ENCODE measurements at regions not wholly inside any gene's neighbourhood (a gene's known extent, or its start where the extent isn't known, plus 50 kb on each side); places are given as distances from the start of the nearest gene placed in this dataset.

GRCh38 chr4:157896726-157897125 lies 276.1 kb downstream of the GASK1B start:
- TF ChIP-seq, protein P1, sequence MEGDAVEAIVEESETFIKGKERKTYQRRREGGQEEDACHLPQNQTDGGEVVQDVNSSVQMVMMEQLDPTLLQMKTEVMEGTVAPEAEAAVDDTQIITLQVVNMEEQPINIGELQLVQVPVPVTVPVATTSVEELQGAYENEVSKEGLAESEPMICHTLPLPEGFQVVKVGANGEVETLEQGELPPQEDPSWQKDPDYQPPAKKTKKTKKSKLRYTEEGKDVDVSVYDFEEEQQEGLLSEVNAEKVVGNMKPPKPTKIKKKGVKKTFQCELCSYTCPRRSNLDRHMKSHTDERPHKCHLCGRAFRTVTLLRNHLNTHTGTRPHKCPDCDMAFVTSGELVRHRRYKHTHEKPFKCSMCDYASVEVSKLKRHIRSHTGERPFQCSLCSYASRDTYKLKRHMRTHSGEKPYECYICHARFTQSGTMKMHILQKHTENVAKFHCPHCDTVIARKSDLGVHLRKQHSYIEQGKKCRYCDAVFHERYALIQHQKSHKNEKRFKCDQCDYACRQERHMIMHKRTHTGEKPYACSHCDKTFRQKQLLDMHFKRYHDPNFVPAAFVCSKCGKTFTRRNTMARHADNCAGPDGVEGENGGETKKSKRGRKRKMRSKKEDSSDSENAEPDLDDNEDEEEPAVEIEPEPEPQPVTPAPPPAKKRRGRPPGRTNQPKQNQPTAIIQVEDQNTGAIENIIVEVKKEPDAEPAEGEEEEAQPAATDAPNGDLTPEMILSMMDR (IDR thresholded peaks at IDR 0.05; ENCODE audit: insufficient read depth, low read length, severe bottlenecking): no peak
- no peak for FAIRE-seq

GRCh38 chr4:157895205-157895604 lies 277.6 kb downstream of the GASK1B start:
- Histone ChIP-seq H3K27me3 (ENCODE audit: control insufficient read depth, insufficient read depth, low read length) (no peaks in the 10 kb centered on the region), H3K4me3 (ENCODE audit: low read depth, low read length) (no peak overlapping the region), H3K36me3 (ENCODE audit: control insufficient read depth, insufficient read depth, low read length) (no peaks in the 10 kb centered on the region)
- no peak for FAIRE-seq
- TF ChIP-seq, protein P1 (IDR thresholded peaks at IDR 0.05; ENCODE audit: insufficient read depth, low read length, severe bottlenecking): no peak
- no peak for DNase-seq (ENCODE audit: low read depth)

More at GRCh38 chr4:157896726-157897125, 276.1 kb downstream of the GASK1B start:
- Histone ChIP-seq H3K36me3 (ENCODE audit: control insufficient read depth, insufficient read depth, low read length) (no peaks in the 10 kb centered on the region), H3K27me3 (ENCODE audit: control insufficient read depth, insufficient read depth, low read length) (no peaks in the 10 kb centered on the region), H3K4me3 (ENCODE audit: low read depth, low read length) (no peak overlapping the region)
- DNase-seq (ENCODE audit: low read depth): no peak

GRCh38 chr4:157889788-157890187 lies 283.0 kb downstream of the GASK1B start:
- Histone ChIP-seq H3K27me3 (ENCODE audit: control insufficient read depth, insufficient read depth, low read length) (no peaks in the 10 kb centered on the region), H3K36me3 (ENCODE audit: control insufficient read depth, insufficient read depth, low read length) (no peaks in the 10 kb centered on the region), H3K4me3 (ENCODE audit: low read depth, low read length) (no peak overlapping the region)
- TF ChIP-seq, protein P1 (IDR thresholded peaks at IDR 0.05; ENCODE audit: insufficient read depth, low read length, severe bottlenecking): no peak
- DNase-seq (ENCODE audit: low read depth) (no peak), FAIRE-seq (no peak)

DNA sequence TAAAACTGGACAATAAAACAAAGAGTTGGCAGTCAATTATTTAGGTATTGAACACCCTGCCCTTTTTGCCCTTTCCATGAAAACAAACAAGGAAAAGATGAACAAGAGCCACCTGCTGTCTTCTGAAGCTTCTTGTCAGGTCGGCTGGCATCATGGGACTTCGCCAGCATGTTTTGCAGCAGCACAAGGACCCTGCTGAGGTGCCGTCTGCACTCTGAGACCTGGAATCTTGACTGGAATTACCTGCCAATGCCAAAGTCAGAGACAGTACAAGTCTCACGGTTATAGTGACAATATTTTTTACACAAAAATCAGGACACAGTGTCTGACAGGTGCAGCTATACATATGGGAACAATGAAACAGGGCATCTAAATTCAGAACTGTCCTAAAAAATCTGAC lies 284.5 kb downstream of the GASK1B start:
- Histone ChIP-seq H3K36me3 (ENCODE audit: control insufficient read depth, insufficient read depth, low read length) (no peaks in the 10 kb centered on the region), H3K27me3 (ENCODE audit: control insufficient read depth, insufficient read depth, low read length) (no peaks in the 10 kb centered on the region), H3K4me3 (ENCODE audit: low read depth, low read length) (no peak overlapping the region)
- FAIRE-seq (no peak), DNase-seq (ENCODE audit: low read depth) (no peak)
- TF ChIP-seq, protein P1 (IDR thresholded peaks at IDR 0.05; ENCODE audit: insufficient read depth, low read length, severe bottlenecking): no peak

GRCh38 chr4:157887316-157887715 lies 285.5 kb downstream of the GASK1B start:
- Histone ChIP-seq H3K36me3 (ENCODE audit: control insufficient read depth, insufficient read depth, low read length) (no peaks in the 10 kb centered on the region), H3K4me3 (ENCODE audit: low read depth, low read length) (no peak overlapping the region), H3K27me3 (ENCODE audit: control insufficient read depth, insufficient read depth, low read length) (no peaks in the 10 kb centered on the region)
- TF ChIP-seq, protein P1 (IDR thresholded peaks at IDR 0.05; ENCODE audit: insufficient read depth, low read length, severe bottlenecking): no peak
- DNase-seq (ENCODE audit: low read depth): no peak
- no peak for FAIRE-seq

GRCh38 chr4:157886645-157887044 lies 286.2 kb downstream of the GASK1B start:
- TF ChIP-seq, protein P1 (IDR thresholded peaks at IDR 0.05; ENCODE audit: insufficient read depth, low read length, severe bottlenecking): no peak
- Histone ChIP-seq H3K36me3 (ENCODE audit: control insufficient read depth, insufficient read depth, low read length) (no peaks in the 10 kb centered on the region), H3K27me3 (ENCODE audit: control insufficient read depth, insufficient read depth, low read length) (no peaks in the 10 kb centered on the region), H3K4me3 (ENCODE audit: low read depth, low read length) (no peak overlapping the region)
- no peak for FAIRE-seq
- no peak for DNase-seq (ENCODE audit: low read depth)

Data from bronchial epithelial cell (primary cell).